ENCODE measurements at regions not wholly inside any gene's neighbourhood (a gene's known extent, or its start where the extent isn't known, plus 50 kb on each side); places are given as distances from the start of the nearest gene placed in this dataset.

- TF ChIP-seq CTCF (conservative IDR thresholded peaks at IDR 0.05; ENCODE audit: low read depth, low read length) (no peak), EZH2phosphoT487 (IDR thresholded peaks at IDR 0.05; ENCODE audit: borderline replicate concordance, low read length) (no peak), EZH2 (IDR thresholded peaks at IDR 0.05; ENCODE audit: low read length, unreplicated experiment) (no peak)
These were observed 106.9 kb upstream of the SERBP1 start for GRCh38 chr1:67536957-67537666.

Data from PC-3 (cell line).